Gastrocnemius medialis (tissue), 4 donors: ENCODE measurements at regions not wholly inside any gene's neighbourhood (a gene's known extent, or its start where the extent isn't known, plus 50 kb on each side); places are given as distances from the start of the nearest gene placed in this dataset.

Source experiments
- ATAC-seq, 2 donors: fragments of 150-250 bp; one replicate each; pipeline ENCODE4 v1.9.1; 2016
- DNase-seq, 2 donors: peaks; one replicate each; pipeline ENCODE4 v3.0.0-alpha.2; 2019
- H3K27ac ChIP-seq, 4 donors: fragments of 200-600 bp; sonication (generic); 1 replicate in 1 of 4; 2 replicates in 3 of 4; pipeline ENCODE4 v1.5.1; 2016 to 2018; ENCODE audit warnings: mild to moderate bottlenecking in 2 of 4, moderate library complexity in 1 of 4
- H3K27me3 ChIP-seq, 3 donors: fragments of 200-600 bp; sonication (generic) in 2 of 3; 1 replicate in 1 of 3; 2 replicates in 2 of 3; pipeline versions ENCODE4 v1.5.1 to v1.6.0; 2016 to 2019; ENCODE audit warnings: mild to moderate bottlenecking in 1 of 3, moderate library complexity in 1 of 3
- H3K36me3 ChIP-seq, 2 donors: fragments of 200-600 bp; sonication (generic) in 1 of 2; one replicate each; pipeline ENCODE4 v1.5.1; 2017 to 2018
- H3K4me1 ChIP-seq, 2 donors: fragments of 200-600 bp; sonication (generic) in 1 of 2; one replicate each; pipeline ENCODE4 v1.5.1; 2016 to 2017; ENCODE audit warnings: mild to moderate bottlenecking in 2 of 2
- H3K4me3 ChIP-seq, 4 donors: fragments of 200-600 bp; sonication (generic) in 3 of 4; 1 replicate in 1 of 4; 2 replicates in 3 of 4; pipeline ENCODE4 v1.5.1; 2016 to 2019; ENCODE audit warnings: mild to moderate bottlenecking in 2 of 4
- H3K9me3 ChIP-seq, 3 donors: fragments of 200-600 bp; sonication (generic) in 2 of 3; 1 replicate in 1 of 3; 2 replicates in 2 of 3; pipeline ENCODE4 v1.5.1; 2016 to 2019
- CTCF ChIP-seq, 5 experiments: fragments of 450-650 bp in 3 of 5; fragments of 200-600 bp in 2 of 5; sonication (generic) in 2 of 5; IDR thresholded peaks in 4 of 5; conservative IDR thresholded peaks in 1 of 5; 1 replicate in 4 of 5; 2 replicates in 1 of 5; pipeline ENCODE4 v1.5.1; 2016 to 2019; ENCODE audit warnings: antibody characterized with exemption in 5 of 5, mild to moderate bottlenecking in 3 of 5, moderate library complexity in 3 of 5
- POLR2A ChIP-seq, 2 donors: fragments of 450-650 bp; IDR thresholded peaks; one replicate each; pipeline ENCODE4 v1.6.1; 2017; ENCODE audit warnings: antibody characterized with exemption in 2 of 2, mild to moderate bottlenecking in 2 of 2, moderate library complexity in 2 of 2
- in situ Hi-C, 4 donors: fragments of 200-750 bp; cut with MboI; loops; one replicate each; pipeline versions ENCODE4 v1.15.0 to v1.8.0; 2017; ENCODE audit warnings: low sequenced_read_pairs in 4 of 4
- intact Hi-C: fragments of 100-400 bp; cut with DNase I; formaldehyde crosslinking; loops from one replicate; pipeline ENCODE4 v1.15.1; 2023; ENCODE audit warnings: low total_unique reads

- Histone ChIP-seq H3K9me3 (no peaks in the 10 kb centered on the region), H3K36me3 (no peaks in the 10 kb centered on the region), H3K27me3 (no peaks in the 10 kb centered on the region), H3K4me3 (no peak overlapping the region), H3K27ac (no peak overlapping the region), H3K4me1 (no peaks in the 10 kb centered on the region)
- DNase-seq: no peak
- intact Hi-C loops (no loop called here), in situ Hi-C loops (no loop called here)
- ATAC-seq: no peak
- TF ChIP-seq POLR2A (IDR thresholded peaks at IDR 0.05) (no peak), CTCF (IDR thresholded peaks at IDR 0.05 in 4 of 5, conservative IDR thresholded peaks at IDR 0.05 in 1 of 5) (no peak)
Measured at GRCh38 chr1:56173736-56174135, 405.6 kb downstream of the PLPP3 start.

GRCh38 chr1:56171670-56172069 lies 407.7 kb downstream of the PLPP3 start:
- H3K9me3 ChIP-seq: no peaks in the 10 kb centered on the region
- no peaks in the 10 kb centered on the region for H3K36me3 ChIP-seq
- H3K4me3 ChIP-seq: no peak overlapping the region
- no peak overlapping the region for H3K27ac ChIP-seq
- intact Hi-C loops (no loop called here), in situ Hi-C loops (no loop called here)
- no peaks in the 10 kb centered on the region for H3K4me1 ChIP-seq
- ATAC-seq (no peak), DNase-seq (no peak)
- H3K27me3 ChIP-seq: no peaks in the 10 kb centered on the region
- no peak for TF ChIP-seq POLR2A (IDR thresholded peaks at IDR 0.05)
- no peak for TF ChIP-seq CTCF (IDR thresholded peaks at IDR 0.05 in 4 of 5, conservative IDR thresholded peaks at IDR 0.05 in 1 of 5)

- no peak for ATAC-seq
Measured at GRCh38 chr1:56170784-56171320, 408.5 kb downstream of the PLPP3 start.

GRCh38 chr1:56169856-56170255 lies 409.5 kb downstream of the PLPP3 start:
- H3K27me3 ChIP-seq: no peaks in the 10 kb centered on the region
- H3K36me3 ChIP-seq: no peaks in the 10 kb centered on the region
- DNase-seq (no peak), ATAC-seq (no peak)
- H3K27ac ChIP-seq: no peak overlapping the region
- no peak overlapping the region for H3K4me3 ChIP-seq
- intact Hi-C loops: no loop called here
- in situ Hi-C loops: no loop called here
- H3K4me1 ChIP-seq: no peaks in the 10 kb centered on the region
- TF ChIP-seq POLR2A (IDR thresholded peaks at IDR 0.05) (no peak), CTCF (IDR thresholded peaks at IDR 0.05 in 4 of 5, conservative IDR thresholded peaks at IDR 0.05 in 1 of 5) (no peak)
- H3K9me3 ChIP-seq: no peaks in the 10 kb centered on the region

More at GRCh38 chr1:56170784-56171320, 408.5 kb downstream of the PLPP3 start:
- Histone ChIP-seq H3K4me1 (no peaks in the 10 kb centered on the region), H3K27ac (no peak overlapping the region), H3K36me3 (no peaks in the 10 kb centered on the region), H3K4me3 (no peak overlapping the region), H3K9me3 (no peaks in the 10 kb centered on the region), H3K27me3 (no peaks in the 10 kb centered on the region)
- TF ChIP-seq CTCF (IDR thresholded peaks at IDR 0.05 in 4 of 5, conservative IDR thresholded peaks at IDR 0.05 in 1 of 5) (no peak), POLR2A (IDR thresholded peaks at IDR 0.05) (no peak)
- DNase-seq: no peak
- intact Hi-C loops (no loop called here), in situ Hi-C loops (no loop called here)

GRCh38 chr1:56168176-56168575 lies 411.2 kb downstream of the PLPP3 start:
- in situ Hi-C loops: no loop called here
- no peaks in the 10 kb centered on the region for H3K9me3 ChIP-seq
- H3K27me3 ChIP-seq: no peaks in the 10 kb centered on the region
- ATAC-seq (no peak), DNase-seq (no peak)
- no peaks in the 10 kb centered on the region for H3K36me3 ChIP-seq
- no peaks in the 10 kb centered on the region for H3K4me1 ChIP-seq
- intact Hi-C loops: no loop called here
- H3K4me3 ChIP-seq: no peak overlapping the region
- TF ChIP-seq POLR2A (IDR thresholded peaks at IDR 0.05) (no peak), CTCF (IDR thresholded peaks at IDR 0.05 in 4 of 5, conservative IDR thresholded peaks at IDR 0.05 in 1 of 5) (no peak)
- no peak overlapping the region for H3K27ac ChIP-seq
